Smooth muscle cell (in vitro differentiated cells): ENCODE measurements at regions not wholly inside any gene's neighbourhood (a gene's known extent, or its start where the extent isn't known, plus 50 kb on each side); places are given as distances from the start of the nearest gene placed in this dataset.

Experiments
- DNase-seq: peaks from one replicate; lab custom pipeline; 2025; ENCODE audit not compliant: unreplicated experiment; lab: John Stamatoyannopoulos, UW
- H2AFZ ChIP-seq: fragments of 200-600 bp; sonication (generic); 2 replicates; pipeline ENCODE4 v1.6.0; 2016; ENCODE audit warnings: antibody characterized with exemption, low read depth, mild to moderate bottlenecking
- H3F3A ChIP-seq: fragments of 200-600 bp; sonication (generic); 2 replicates; pipeline ENCODE4 v1.6.0; 2017; ENCODE audit warnings: antibody characterized with exemption, low read depth
- H3K27ac ChIP-seq: fragments of 200-600 bp; sonication (generic); 2 replicates; pipeline ENCODE4 v1.5.1; 2016; ENCODE audit warnings: low read depth, mild to moderate bottlenecking
- H3K27me3 ChIP-seq: fragments of 200-600 bp; sonication (generic); 2 replicates; pipeline ENCODE4 v1.6.1; 2016; ENCODE audit warnings: low read depth, mild to moderate bottlenecking
- H3K36me3 ChIP-seq: fragments of 200-600 bp; sonication (generic); 2 replicates; pipeline ENCODE4 v1.5.1; 2016; ENCODE audit warnings: low read depth
- H3K4me1 ChIP-seq: fragments of 200-600 bp; sonication (generic); 2 replicates; pipeline ENCODE4 v1.5.1; 2016; ENCODE audit warnings: low read depth
- H3K4me2 ChIP-seq: fragments of 200-600 bp; sonication (generic); 2 replicates; pipeline ENCODE4 v1.6.0; 2016; ENCODE audit warnings: mild to moderate bottlenecking
- H3K4me3 ChIP-seq: fragments of 200-600 bp; sonication (generic); 2 replicates; pipeline ENCODE4 v1.5.1; 2016; ENCODE audit warnings: mild to moderate bottlenecking
- H3K79me2 ChIP-seq: fragments of 200-600 bp; sonication (generic); 2 replicates; pipeline ENCODE4 v1.6.0; 2016; ENCODE audit warnings: low read depth, mild to moderate bottlenecking
- H3K9ac ChIP-seq: fragments of 200-600 bp; sonication (generic); 2 replicates; pipeline ENCODE4 v1.6.0; 2016; ENCODE audit warnings: low read depth
- H3K9me3 ChIP-seq: fragments of 200-600 bp; sonication (generic); replicated peaks from 2 replicates; pipeline ENCODE4 v1.5.1; 2016; ENCODE audit warnings: low read depth
- H4K20me1 ChIP-seq: fragments of 200-600 bp; sonication (generic); 2 replicates; pipeline ENCODE4 v1.6.0; 2016; ENCODE audit warnings: low read depth
- WGBS: methylation state at CpG from one replicate; pipeline ENCODE4 v1.1.7; 2016; ENCODE audit warnings: low lambda C conversion rate; 5-methylcytosine and 5-hydroxymethylcytosine counted together
- TF ChIP-seq, protein P1 (sequence below): fragments of 200-600 bp; sonication (generic); IDR thresholded peaks from 2 replicates; pipeline ENCODE4 v1.5.1; 2017; ENCODE audit warnings: borderline replicate concordance, mild to moderate bottlenecking, antibody characterized with exemption; ENCODE audit not compliant: insufficient read depth, poor library complexity, severe bottlenecking

DNA sequence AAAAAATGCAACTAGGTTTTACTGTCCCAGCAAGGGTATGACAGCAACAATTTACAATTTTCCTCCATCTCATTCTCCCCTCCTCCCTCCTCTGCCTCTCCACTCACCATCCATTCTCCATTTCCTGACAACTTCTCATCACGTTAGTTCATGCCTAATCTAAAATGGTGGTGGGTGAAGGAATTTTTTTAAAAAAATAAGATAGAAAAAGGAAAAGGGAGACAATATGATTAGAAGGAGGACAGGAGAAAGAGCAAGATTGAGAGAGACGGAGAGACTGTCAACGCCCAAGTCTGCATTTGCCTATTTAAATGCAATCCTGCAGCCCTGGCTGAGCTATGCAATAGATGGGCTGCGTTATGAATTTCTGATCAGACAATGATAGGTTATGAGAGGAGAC lies 380.7 kb upstream of the PSMD7 start:
- Histone ChIP-seq H3K9ac (no peak overlapping the region), H3K27ac (no peak overlapping the region), H3K4me1 (peaks cover 9% of the 10 kb centered on the region), H3K27me3 (no peaks in the 10 kb centered on the region), H3K36me3 (no peaks in the 10 kb centered on the region), H2AFZ (peak overlapping the region; percentile 32), H3K9me3 (no peaks in the 10 kb centered on the region), H3F3A (no peaks in the 10 kb centered on the region), H3K79me2 (no peaks in the 10 kb centered on the region), H3K4me2 (peak overlapping the region; percentile 70), H4K20me1 (no peaks in the 10 kb centered on the region), H3K4me3 (no peak overlapping the region)
- DNase-seq: no peak
- 65% methylated on average over 4 of the region's 4 CpGs for WGBS
- TF ChIP-seq, protein P1, sequence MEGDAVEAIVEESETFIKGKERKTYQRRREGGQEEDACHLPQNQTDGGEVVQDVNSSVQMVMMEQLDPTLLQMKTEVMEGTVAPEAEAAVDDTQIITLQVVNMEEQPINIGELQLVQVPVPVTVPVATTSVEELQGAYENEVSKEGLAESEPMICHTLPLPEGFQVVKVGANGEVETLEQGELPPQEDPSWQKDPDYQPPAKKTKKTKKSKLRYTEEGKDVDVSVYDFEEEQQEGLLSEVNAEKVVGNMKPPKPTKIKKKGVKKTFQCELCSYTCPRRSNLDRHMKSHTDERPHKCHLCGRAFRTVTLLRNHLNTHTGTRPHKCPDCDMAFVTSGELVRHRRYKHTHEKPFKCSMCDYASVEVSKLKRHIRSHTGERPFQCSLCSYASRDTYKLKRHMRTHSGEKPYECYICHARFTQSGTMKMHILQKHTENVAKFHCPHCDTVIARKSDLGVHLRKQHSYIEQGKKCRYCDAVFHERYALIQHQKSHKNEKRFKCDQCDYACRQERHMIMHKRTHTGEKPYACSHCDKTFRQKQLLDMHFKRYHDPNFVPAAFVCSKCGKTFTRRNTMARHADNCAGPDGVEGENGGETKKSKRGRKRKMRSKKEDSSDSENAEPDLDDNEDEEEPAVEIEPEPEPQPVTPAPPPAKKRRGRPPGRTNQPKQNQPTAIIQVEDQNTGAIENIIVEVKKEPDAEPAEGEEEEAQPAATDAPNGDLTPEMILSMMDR: no peak

DNA sequence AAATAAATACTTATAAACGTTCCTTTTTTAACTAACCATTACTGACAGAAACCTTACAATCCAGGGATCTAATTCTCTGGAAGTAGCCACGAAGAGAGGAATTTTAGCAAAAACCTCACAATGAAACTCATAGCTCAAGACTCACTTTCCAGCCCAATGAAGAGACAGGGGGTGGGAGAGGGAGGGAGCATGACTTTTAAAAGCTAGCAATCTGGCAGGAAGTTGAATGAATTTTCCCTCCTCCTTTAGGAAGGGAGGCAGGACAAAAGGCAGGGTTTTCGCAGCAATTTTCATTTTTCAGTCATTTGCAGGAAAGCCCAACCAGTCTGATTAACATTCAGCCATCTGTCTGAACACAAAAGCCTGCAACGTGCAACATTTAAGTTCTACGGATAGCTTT lies 381.5 kb upstream of the PSMD7 start:
- WGBS: 28% methylated on average over 5 of the region's 5 CpGs
- TF ChIP-seq, protein P1: no peak
- peak overlapping the region; percentile 70 for H3K4me2 ChIP-seq

DNA sequence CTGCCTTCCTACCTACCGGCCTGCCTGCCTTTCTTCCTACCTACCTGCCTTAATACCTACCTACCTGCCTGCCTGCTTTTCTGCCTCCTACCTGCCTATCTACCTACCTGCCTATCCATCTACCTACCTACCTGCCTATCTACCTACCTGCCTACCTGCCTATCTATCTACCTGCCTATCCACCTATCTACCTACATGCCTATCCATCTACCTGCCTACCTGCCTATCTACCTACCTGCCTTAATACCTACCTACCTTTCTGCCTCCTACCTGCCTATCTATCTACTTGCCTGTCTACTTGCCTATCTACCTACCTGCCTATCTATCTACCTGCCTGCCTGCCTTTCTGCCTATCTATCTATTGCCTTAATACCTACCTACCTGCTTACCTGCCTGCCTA lies 383.8 kb upstream of the PSMD7 start:
- Histone ChIP-seq H3K79me2 (no peaks in the 10 kb centered on the region), H4K20me1 (no peaks in the 10 kb centered on the region), H3K4me1 (peaks cover 9% of the 10 kb centered on the region), H3K9ac (no peak overlapping the region), H3K27me3 (no peaks in the 10 kb centered on the region), H3K4me2 (no peak overlapping the region), H3F3A (no peaks in the 10 kb centered on the region), H2AFZ (no peak overlapping the region), H3K27ac (no peak overlapping the region), H3K36me3 (no peaks in the 10 kb centered on the region), H3K4me3 (no peak overlapping the region), H3K9me3 (no peaks in the 10 kb centered on the region)
- 100% methylated on average over 1 of the region's 1 CpG for WGBS
- TF ChIP-seq, protein P1: no peak
- no peak for DNase-seq

More for the DNA sequence above, 381.5 kb upstream of the PSMD7 start:
- DNase-seq: no peak
- Histone ChIP-seq H3F3A (no peaks in the 10 kb centered on the region), H3K9ac (no peak overlapping the region), H3K4me3 (peak overlapping the region; percentile 8), H3K9me3 (no peaks in the 10 kb centered on the region), H4K20me1 (no peaks in the 10 kb centered on the region), H3K27me3 (no peaks in the 10 kb centered on the region), H3K79me2 (no peaks in the 10 kb centered on the region), H2AFZ (peak overlapping the region; percentile 32), H3K27ac (no peak overlapping the region), H3K36me3 (no peaks in the 10 kb centered on the region), H3K4me1 (peaks cover 9% of the 10 kb centered on the region)

DNA sequence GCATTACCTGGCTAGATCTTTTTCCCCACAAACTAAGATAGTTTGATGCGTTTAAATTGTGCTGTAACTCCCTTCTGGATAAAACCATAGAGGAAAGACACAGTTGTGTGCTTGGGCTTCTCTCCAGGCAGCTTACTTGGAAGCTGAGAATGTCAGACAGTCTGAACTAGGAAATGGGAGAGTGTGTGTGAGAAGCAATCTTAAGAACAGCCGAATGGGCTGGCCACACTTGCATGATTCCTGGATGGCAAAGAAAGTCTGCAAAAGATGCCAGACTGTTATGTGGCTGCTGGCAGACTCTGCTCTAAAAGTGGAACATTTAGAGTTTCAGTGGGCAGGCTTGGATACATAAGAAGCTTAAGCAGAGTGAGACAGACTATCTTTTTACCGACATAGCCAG lies 384.3 kb upstream of the PSMD7 start:
- TF ChIP-seq, protein P1: no peak
- WGBS: 65% methylated on average over 3 of the region's 3 CpGs
- Histone ChIP-seq H3K9ac (no peak overlapping the region), H3K79me2 (no peaks in the 10 kb centered on the region), H3K4me1 (peaks cover 9% of the 10 kb centered on the region), H4K20me1 (no peaks in the 10 kb centered on the region), H3K27ac (no peak overlapping the region), H3F3A (no peaks in the 10 kb centered on the region), H3K27me3 (no peaks in the 10 kb centered on the region), H2AFZ (no peak overlapping the region), H3K36me3 (no peaks in the 10 kb centered on the region), H3K4me2 (no peak overlapping the region), H3K9me3 (no peaks in the 10 kb centered on the region), H3K4me3 (no peak overlapping the region)
- DNase-seq: no peak
